Body of pancreas (tissue), 4 donors: ENCODE measurements at regions not wholly inside any gene's neighbourhood (a gene's known extent, or its start where the extent isn't known, plus 50 kb on each side); places are given as distances from the start of the nearest gene placed in this dataset.

Source experiments
- CTCF ChIP-seq, 7 experiments: fragments of 450-650 bp in 4 of 7; fragments of 200-600 bp in 3 of 7; sonication (generic) in 3 of 7; IDR thresholded peaks; one replicate each; pipeline ENCODE4 v1.5.1; 2016 to 2019; ENCODE audit warnings: antibody characterized with exemption in 7 of 7
- POLR2A ChIP-seq, 3 donors: fragments of 450-650 bp; IDR thresholded peaks; one replicate each; pipeline ENCODE4 v1.6.1; 2016; ENCODE audit warnings: antibody characterized with exemption in 3 of 3, mild to moderate bottlenecking in 2 of 3

DNA sequence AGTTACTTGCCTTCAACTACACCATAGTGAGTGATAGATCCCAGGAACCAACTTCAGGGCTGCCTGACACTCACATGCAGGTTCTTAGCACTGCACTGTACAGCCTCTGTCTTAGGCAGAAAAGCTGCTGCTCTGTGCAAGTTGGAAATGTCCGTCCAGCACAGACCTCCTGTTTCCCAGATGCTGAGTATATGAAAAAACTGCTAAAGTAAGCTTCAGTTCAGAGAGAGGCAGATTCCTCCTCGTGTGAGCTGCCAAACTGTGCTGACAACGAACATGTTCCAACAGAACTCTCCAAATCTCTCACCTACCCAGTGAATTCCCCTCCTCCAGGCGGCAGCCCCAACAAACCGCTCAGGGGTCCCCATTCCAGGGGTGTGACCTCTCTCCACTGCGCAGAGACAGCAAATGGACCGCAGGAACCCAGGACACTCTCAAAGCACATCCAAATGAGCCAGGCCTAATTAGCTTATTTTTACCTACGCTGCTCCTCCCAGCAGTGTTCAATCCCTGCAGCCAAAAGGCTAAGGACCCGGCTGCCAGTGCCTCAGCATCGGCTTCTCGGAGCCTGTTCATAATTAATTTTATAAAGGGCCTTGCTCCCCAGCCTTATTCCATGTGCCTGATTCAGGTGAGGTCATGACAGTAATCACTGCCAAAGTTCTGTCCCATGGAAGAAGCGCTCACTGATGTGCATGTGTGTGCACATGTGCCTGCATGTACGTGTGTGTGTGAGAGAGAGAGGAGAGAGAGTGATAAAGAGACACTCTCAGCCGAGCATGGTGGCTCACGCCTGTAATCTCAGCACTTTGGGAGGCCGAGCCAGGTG is 159.5 kb upstream of the AUTS2 start:
- TF ChIP-seq CTCF (IDR thresholded peaks at IDR 0.05), result no peak
- no peak for TF ChIP-seq POLR2A (IDR thresholded peaks at IDR 0.05)
